Stimulated activated CD8-positive, alpha-beta memory T cell treated with anti-CD3 and anti-CD28 coated beads, Interleukin-2, amount 100 ng/mL, for 1 hour (primary cell): ENCODE measurements at regions not wholly inside any gene's neighbourhood (a gene's known extent, or its start where the extent isn't known, plus 50 kb on each side); places are given as distances from the start of the nearest gene placed in this dataset.

Experiments
- DNase-seq, 2 donors: peaks; one replicate each; pipeline ENCODE4 v3.0.0-alpha.2; 2020; ENCODE audit warnings: low read depth in 2 of 2

GRCh38 chr6:56864171-56864616 is 90.7 kb upstream of the BEND6 start:
- DNase-seq = no peak

GRCh38 chr6:56863366-56863765 is 91.5 kb upstream of the BEND6 start:
- DNase-seq = no peak

DNA sequence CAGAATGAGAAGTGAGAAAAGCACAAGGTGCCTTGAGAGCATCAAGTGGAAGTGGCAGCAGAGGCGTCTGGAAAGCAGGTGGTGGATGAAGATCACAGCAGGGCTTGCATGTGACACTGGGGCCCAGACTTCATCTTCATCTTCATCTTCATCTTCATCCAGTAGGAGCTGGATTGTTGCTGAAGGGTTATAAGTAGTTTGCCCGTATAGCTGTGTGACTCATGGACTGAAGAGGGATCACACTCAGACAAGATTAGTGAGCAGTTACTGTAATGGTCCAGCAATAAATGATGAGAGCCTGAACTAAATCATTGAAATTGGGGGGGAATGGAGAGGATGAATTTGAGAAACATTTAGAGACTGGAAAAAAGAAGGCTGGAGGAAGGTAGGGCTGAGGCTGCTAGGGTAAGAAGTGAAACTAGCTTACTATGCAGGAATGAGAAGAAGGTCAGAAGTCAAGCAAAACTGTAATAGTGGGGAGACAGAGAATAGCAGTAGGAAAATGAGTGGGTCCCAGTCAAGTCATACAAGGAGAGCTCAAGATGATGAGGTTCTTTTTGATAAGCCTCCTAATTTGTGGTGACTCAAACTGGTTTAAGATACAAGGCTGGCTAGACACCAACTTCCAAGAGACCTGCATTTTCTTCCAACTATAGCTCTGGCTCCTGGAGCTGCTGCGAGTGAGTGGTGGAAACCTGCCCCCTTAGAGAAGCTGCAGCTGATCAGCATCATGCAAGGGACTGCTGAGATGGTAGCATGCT is 92.3 kb upstream of the BEND6 start:
- DNase-seq = no peak

DNA sequence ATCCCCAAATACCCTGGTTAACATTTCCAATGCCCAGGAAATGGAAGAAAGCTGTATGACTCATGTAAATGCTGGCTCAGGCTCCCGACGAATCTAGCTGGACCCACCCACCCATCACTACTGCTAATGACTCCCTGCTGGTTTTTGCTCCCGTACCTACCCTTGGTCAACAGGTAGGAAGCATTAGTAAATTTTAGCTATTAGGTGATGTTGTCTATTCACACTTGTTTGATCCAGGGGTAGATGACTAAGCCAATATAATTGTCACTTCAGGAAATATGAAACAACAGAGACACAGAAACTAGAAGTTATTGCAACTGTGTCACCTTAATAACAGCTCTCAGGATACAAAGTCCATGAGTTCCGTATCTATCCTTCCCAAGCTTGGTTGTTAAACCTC is 94.4 kb upstream of the BEND6 start:
- DNase-seq = no peak

DNA sequence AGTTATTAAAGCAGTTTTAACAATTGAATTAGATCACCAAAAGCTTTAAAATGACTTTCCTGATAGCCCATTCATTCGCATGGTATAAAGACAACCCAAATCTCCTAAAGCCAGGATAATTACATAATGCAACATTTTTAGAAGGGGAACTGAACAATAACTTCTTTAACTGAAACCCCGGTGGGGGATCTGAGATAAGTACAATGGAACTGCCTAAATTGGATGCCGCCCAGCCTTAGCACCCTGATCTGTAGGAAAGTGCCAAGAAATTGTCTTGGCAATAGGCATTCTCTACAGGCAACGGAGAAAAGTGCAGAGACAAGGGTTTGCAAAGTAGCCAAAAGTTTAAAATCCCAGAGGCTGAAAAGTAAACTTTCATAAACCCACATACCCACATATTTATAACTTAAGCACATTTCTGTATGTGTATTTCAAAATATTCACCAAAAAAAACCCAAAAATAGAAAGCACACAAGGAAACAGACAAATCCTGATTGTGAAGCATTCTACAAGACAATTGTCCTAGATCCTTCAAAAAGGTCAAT is 98.8 kb upstream of the BEND6 start:
- DNase-seq = no peak

- no peak for DNase-seq
Measured at GRCh38 chr6:56854086-56854485, 100.8 kb upstream of the BEND6 start.

- DNase-seq = no peak
Measured at GRCh38 chr6:56853541-56853940, 101.4 kb upstream of the BEND6 start.

- no peak for DNase-seq
Measured at GRCh38 chr6:56852260-56853010, 102.5 kb upstream of the BEND6 start.

GRCh38 chr6:56851541-56852259 is 103.2 kb upstream of the BEND6 start:
- no peak for DNase-seq

DNA sequence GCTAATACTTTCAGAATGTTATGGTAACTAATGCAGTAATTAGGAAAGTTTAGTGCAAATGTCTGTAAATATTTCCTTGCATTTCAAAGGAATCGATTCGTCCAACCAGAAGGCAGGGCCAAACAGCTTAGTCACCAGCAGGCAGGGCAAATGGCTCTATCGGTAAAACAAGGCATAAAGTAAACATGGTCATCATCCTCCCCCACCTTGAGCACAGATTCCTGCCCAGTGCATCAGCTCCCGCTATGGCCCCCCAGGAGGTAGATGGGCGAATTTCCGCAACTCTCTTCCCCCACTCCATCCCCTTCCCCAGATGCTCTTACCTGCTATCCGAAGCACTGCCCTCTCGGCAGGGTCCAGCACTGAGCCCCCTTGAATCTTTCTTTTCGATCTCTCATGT is 103.8 kb upstream of the BEND6 start:
- DNase-seq = no peak

DNA sequence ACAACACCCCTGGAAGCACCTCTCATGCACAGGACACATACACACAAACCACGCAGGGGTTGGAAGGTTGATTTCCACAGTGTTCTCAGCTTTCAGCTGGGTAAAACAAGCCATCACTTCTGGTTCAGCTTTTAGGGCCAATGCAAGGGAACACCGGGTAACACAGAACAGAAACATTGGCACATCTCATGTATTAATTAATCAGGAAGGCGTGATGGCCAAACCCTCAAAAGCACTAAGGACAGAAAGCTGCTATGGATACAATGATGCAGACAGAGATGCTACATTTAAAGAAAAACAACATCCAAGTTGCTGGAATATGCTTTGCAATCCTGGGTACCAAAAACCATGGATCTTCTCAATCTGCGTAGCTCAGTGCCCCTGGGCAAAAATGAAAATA is 104.3 kb upstream of the BEND6 start:
- no peak for DNase-seq

- DNase-seq = no peak
Measured at GRCh38 chr6:56849896-56850295, 105.0 kb upstream of the BEND6 start.

DNA sequence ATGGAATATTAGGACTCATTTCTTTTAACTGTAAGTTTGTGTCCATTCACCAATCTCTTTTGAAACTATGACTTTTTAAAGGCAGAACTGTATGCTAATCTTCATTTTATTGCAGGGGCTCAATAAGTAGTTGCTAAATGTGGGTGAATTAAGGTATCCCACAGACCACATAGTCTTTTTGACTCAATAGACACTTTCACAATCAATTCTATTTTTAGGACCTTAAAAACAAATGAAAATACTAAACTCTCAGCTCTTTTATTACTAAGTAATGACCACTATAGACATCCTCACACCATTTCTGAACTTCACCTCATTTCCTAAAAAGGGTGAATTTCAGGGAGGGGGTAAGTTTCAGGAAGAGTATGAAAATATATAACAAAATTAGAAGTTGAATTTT is 106.8 kb upstream of the BEND6 start:
- DNase-seq = no peak

DNA sequence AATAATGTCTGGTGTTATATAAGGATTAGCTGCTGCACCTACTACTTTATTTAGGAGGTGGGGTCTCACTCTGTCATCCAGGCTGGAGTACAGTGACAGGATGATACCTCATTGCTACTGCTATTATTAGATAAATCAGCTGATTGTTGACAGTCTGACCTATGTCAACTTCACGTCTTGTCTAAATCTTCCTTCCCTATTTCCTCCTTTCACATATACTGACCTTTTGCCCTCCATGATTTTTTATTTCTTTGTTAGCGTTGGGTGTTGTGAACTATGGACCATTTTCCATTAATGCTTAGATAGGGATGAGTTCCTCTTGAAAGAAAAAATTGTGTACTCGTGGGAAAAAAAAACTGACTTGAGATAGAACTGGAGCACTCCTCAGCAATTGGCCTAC is 109.9 kb upstream of the BEND6 start:
- DNase-seq = no peak

DNA sequence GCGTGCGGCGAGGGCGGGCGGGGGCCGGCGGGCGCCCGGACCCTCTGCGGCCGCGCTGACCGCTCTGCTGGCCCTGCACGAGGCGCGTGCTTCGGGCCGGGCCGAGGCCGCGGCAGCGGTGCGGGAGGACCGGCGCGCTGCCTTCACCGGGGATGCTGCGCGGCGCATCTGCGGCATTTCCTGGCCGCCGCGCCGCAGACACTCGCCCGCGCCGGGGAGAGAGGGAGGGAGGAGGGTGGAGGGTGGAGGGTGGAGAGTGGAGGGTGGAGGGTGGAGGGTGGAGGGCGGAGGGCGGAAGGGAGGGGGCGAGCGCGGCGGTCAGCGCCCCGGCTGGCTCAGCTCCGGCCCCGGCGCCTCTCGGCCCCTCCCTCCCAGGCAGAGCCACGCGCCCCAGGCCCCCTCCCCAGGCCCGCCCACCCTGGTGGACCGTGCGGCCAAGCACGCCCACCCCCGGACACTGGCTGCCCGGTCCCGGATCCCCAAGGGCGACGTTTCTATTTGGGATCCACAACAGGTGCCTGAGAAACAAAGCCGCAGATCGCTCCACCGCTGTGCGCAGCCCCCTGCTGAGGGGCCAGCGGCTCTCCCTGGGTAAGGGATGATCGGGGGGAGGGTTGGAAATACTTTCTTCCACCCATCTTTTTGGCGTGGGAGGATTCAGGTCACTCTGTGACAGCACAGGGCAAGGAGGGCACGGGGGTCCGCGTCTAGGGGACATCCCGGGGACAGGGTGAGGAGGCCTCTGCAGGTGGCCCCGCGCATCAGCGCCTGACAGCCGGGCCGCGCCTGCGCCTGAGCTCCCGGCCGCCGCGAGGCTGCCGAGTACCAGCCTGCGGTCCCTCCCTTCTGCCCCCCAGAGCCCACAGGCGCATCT is 111.2 kb upstream of the BEND6 start:
- DNase-seq = peak in 1 of 2 donors; percentile 21

DNA sequence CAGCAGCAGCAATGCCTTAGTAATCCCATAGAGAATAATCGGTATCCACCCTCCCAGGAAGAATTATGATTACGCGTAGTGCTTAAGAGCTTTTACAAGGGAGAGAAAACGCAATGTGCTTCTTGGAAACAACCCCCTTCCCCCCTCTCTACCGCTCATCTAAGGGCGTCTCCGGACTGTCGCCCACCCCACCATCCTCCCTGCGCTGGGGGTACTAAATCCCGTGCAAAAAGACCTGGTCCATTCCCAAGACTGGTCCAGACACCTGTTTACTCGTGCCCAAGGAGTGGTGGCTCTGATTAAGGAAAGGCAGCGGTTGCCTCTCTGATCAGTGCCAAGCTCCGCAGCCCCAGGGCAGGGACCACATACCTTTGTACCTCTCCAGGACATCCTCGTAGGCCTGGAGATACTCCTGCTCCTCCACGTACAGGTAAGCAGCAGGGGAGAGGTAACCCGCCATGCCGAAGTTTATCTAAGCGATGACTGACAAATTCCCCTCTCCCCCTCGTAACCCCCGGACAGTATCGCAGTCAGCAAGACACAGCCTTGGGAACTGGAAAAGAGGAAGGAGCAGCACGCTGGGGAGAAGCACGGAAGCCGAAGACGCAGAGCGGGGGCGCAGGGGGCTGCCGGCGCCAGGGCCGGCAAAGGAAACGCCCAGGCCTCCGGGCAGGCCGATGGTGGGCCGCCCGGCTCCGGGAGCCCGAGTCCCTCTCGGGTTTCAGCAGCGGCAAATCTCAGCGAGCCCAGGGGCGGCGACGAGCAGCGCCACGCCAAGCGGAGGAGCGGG is 112.0 kb upstream of the BEND6 start:
- no peak for DNase-seq

DNA sequence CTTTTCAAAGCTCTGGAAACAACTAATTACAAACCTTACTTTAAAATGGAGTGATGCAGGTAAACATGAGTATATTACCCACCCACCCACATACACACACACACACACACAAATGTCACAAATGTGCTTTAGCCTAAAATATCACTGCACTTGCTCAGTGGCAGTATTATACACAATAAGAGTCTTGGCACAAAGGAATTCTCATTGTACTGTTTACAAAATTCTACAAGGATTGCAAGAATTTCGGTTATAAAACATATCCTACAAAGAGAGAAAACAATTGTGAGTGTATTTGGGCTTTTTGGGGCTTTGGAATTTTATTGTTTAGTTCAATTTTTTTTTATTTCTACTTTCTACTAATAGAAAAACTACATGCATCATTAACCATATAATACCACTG is 113.2 kb upstream of the BEND6 start:
- DNase-seq = no peak

- no peak for DNase-seq
Measured at GRCh38 chr6:56841381-56841749, 113.5 kb upstream of the BEND6 start.

DNA sequence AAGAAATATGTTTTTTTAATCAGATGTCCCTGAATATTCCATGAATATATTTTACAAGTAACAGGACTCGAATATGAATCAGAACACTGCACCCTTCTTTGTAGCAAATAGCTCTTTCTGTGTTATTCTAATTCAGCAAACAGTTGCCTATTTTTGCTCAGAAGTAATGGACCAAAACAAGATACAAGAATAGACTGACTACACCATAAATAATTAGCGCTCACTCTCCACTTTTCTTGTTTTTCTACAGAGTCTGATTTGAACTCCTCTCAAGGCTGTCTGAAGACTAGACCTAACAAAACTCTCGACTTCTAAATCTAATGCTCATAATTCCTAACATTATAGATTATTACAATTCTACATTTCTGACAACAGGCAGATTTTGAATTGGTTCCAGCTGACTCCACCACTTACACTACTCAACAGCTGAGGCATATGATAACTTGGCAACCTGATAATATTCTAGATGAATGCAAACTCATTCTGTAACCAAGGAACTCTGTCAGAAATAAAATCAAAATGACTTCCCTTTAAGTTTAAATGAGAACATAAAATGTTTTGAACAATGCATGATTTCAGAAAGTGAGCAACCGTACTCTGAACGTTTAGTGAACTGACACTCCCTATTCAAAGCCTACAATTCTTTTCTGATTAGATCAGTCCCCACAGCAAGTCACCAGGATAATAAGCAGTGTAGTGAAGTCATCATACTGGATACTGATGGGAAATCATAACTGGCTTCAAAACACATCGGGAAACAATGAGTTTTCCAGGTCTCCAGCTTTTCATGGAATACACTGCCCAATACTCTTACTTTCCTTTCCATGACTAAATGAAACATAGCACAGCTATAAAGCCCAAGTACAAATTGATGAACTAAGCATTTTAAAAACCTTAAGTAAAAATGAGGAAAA is 114.2 kb upstream of the BEND6 start:
- DNase-seq = no peak
